GM12878 (cell line): ENCODE measurements at regions not wholly inside any gene's neighbourhood (a gene's known extent, or its start where the extent isn't known, plus 50 kb on each side); places are given as distances from the start of the nearest gene placed in this dataset.

Experiments
- ATAC-seq: fragments of 200-7000 bp; cut with Tn5 transposase; 3 replicates; pipeline ENCODE4 v1.9.1; 2020; ENCODE audit warnings: mild to moderate bottlenecking, moderate library complexity
- BruUV-seq: library from RNA; stranded (reverse); fragments of 400-500 nt; replicated peaks from 2 replicates; lab custom pipeline; 2021; lab: Mats Ljungman, UMichigan
- CTCF ChIA-PET: fragments of 300-600 bp; sonication (Branson Sonifier 250); formaldehyde crosslinking; extraction: SDS; loops from one replicate; lab custom pipeline; 2021; ENCODE audit warnings: inconsistent platforms; lab: Yijun Ruan, JAX
- POLR2A ChIA-PET: fragments of 350-600 bp; formaldehyde crosslinking; extraction: SDS; loops from one replicate; lab custom pipeline; 2021; ENCODE audit warnings: inconsistent platforms; lab: Charles Lee
- RAD21 ChIA-PET: fragments of 300-600 bp; sonication (Branson Sonifier 250); formaldehyde crosslinking; loops from one replicate; lab custom pipeline; 2023; ENCODE audit warnings: antibody characterized with exemption; ENCODE audit not compliant: unreplicated experiment; lab: Charles Lee
- SMC1A ChIA-PET: fragments of 300-600 bp; sonication (Branson Sonifier 250); formaldehyde crosslinking; loops from one replicate; lab custom pipeline; 2023; ENCODE audit not compliant: unreplicated experiment, uncharacterized antibody; lab: Charles Lee
- DNase-seq: peaks from one replicate; pipeline ENCODE4 v3.0.0-alpha.2; 2011; ENCODE audit warnings: low read depth, low spot score
- FAIRE-seq: peaks from 3 replicates; lab custom pipeline; 2011; peaks lifted over from hg19 to GRCh38; lab: Jason Lieb, UNC
- H2AFZ ChIP-seq: 2 replicates; pipeline ENCODE4 v1.6.0; 2011; ENCODE audit warnings: low read depth, low read length, control low read depth; ENCODE audit not compliant: control insufficient read depth
- H3K27ac ChIP-seq: 2 replicates; pipeline ENCODE4 v1.5.1; 2011; ENCODE audit warnings: control low read depth; ENCODE audit not compliant: control insufficient read depth, insufficient read depth
- H3K27me3 ChIP-seq, 2 experiments: replicated peaks in 1 of 2; 2 replicates each; pipeline versions ENCODE4 v1.6.0 to v1.6.1; 2011; ENCODE audit warnings: low read length in 1 of 2; ENCODE audit not compliant: control insufficient read depth in 2 of 2, insufficient read depth in 2 of 2
- H3K36me3 ChIP-seq, 2 experiments: 2 replicates each; pipeline ENCODE4 v1.5.1; 2011; ENCODE audit warnings: low read length in 1 of 2; ENCODE audit not compliant: control insufficient read depth in 2 of 2, insufficient read depth in 2 of 2
- H3K4me1 ChIP-seq: 2 replicates; pipeline ENCODE4 v1.6.1; 2011; ENCODE audit warnings: mild to moderate bottlenecking, low read length, moderate library complexity, mixed read lengths; ENCODE audit not compliant: control insufficient read depth, insufficient read depth
- H3K4me2 ChIP-seq: 2 replicates; pipeline ENCODE4 v1.6.0; 2011; ENCODE audit warnings: control low read depth; ENCODE audit not compliant: control insufficient read depth, insufficient read depth
- H3K4me3 ChIP-seq: fragments of 200-600 bp; sonication (generic); 2 replicates; pipeline ENCODE4 v1.5.1; 2016
- H3K79me2 ChIP-seq: 2 replicates; pipeline ENCODE4 v1.6.0; 2011; ENCODE audit warnings: low read length; ENCODE audit not compliant: control insufficient read depth, insufficient read depth
- H3K9ac ChIP-seq: 2 replicates; pipeline ENCODE4 v1.8.0; 2011; ENCODE audit warnings: low read length, control low read depth, mixed read lengths; ENCODE audit not compliant: control insufficient read depth, insufficient read depth
- H3K9me3 ChIP-seq: replicated peaks from 3 replicates; pipeline ENCODE4 v1.5.1; 2011; ENCODE audit warnings: mild to moderate bottlenecking, low read length; ENCODE audit not compliant: control insufficient read depth, insufficient read depth
- H4K20me1 ChIP-seq: 2 replicates; pipeline ENCODE4 v1.6.0; 2011; ENCODE audit not compliant: control insufficient read depth, insufficient read depth
- CBFB ChIP-seq: IDR thresholded peaks from 2 replicates; pipeline ENCODE4 v1.6.1; 2016; ENCODE audit warnings: antibody characterized with exemption, low read depth
- EED ChIP-seq: sonication (generic); IDR thresholded peaks from 2 replicates; pipeline ENCODE4 v1.6.1; 2016; ENCODE audit warnings: antibody characterized with exemption, low read depth
- FOS ChIP-seq: IDR thresholded peaks from 3 replicates; pipeline ENCODE4 v1.6.1; 2011; ENCODE audit warnings: borderline replicate concordance; ENCODE audit not compliant: insufficient read length; ENCODE audit errors: extremely low read depth
- HDAC2 ChIP-seq: fragments of 200-600 bp; sonication (generic); IDR thresholded peaks from 2 replicates; pipeline ENCODE4 v1.6.1; 2017
- HDAC6 ChIP-seq: fragments of 200-600 bp; sonication (generic); IDR thresholded peaks from one replicate; pipeline ENCODE4 v1.8.0; 2017; ENCODE audit warnings: antibody characterized with exemption; ENCODE audit not compliant: unreplicated experiment
- JUND ChIP-seq: IDR thresholded peaks from 2 replicates; pipeline ENCODE4 v1.6.1; 2012; ENCODE audit warnings: low read depth, mild to moderate bottlenecking, low read length, improper control_type of control experiment, moderate library complexity
- MEF2A ChIP-seq: IDR thresholded peaks from 2 replicates; pipeline ENCODE4 v1.6.1; 2011; ENCODE audit warnings: low read depth, mild to moderate bottlenecking, low read length, moderate library complexity; ENCODE audit not compliant: insufficient read depth
- NBN ChIP-seq: fragments of 450-650 bp; IDR thresholded peaks from 2 replicates; pipeline ENCODE4 v1.6.1; 2016
- NFYB ChIP-seq: IDR thresholded peaks from 2 replicates; pipeline ENCODE4 v1.6.1; 2011; ENCODE audit warnings: low read depth, mild to moderate bottlenecking, low read length, improper control_type of control experiment, moderate library complexity; ENCODE audit not compliant: insufficient read depth
- PAX5 ChIP-seq: IDR thresholded peaks from 2 replicates; pipeline ENCODE4 v1.6.1; 2011; ENCODE audit warnings: low read depth, low read length, borderline replicate concordance
- PAX8 ChIP-seq: fragments of 450-650 bp; IDR thresholded peaks from 2 replicates; pipeline ENCODE4 v1.6.1; 2017; ENCODE audit warnings: mild to moderate bottlenecking, moderate library complexity
- POLR2A ChIP-seq: IDR thresholded peaks from 2 replicates; pipeline ENCODE4 v1.6.1; 2011; ENCODE audit warnings: low read depth, mild to moderate bottlenecking, low read length
- POLR2AphosphoS5 ChIP-seq: IDR thresholded peaks from 2 replicates; pipeline ENCODE4 v1.6.1; 2011; ENCODE audit warnings: mild to moderate bottlenecking, low read length, inconsistent platforms
- RBBP5 ChIP-seq: fragments of 200-600 bp; sonication (generic); conservative IDR thresholded peaks from 2 replicates; pipeline ENCODE4 v1.6.1; 2016
- SIX5 ChIP-seq: IDR thresholded peaks from 2 replicates; pipeline ENCODE4 v1.6.1; 2011; ENCODE audit warnings: mild to moderate bottlenecking, low read depth, low read length, moderate library complexity; ENCODE audit not compliant: severe bottlenecking
- STAT3 ChIP-seq: IDR thresholded peaks from 2 replicates; pipeline ENCODE4 v1.6.1; 2011; ENCODE audit warnings: low read depth, low read length, improper control_type of control experiment
- ZZZ3 ChIP-seq: IDR thresholded peaks from 2 replicates; pipeline ENCODE4 v1.6.1; 2011; ENCODE audit warnings: low read depth; ENCODE audit not compliant: control insufficient read depth, insufficient read length
- WGBS: methylation state at CpG from one replicate; pipeline ENCODE4 v1.1.6; 2016; ENCODE audit warnings: low lambda C conversion rate; ENCODE audit not compliant: insufficient replicate concordance, insufficient coverage; ENCODE audit errors: missing lambda C conversion rate; 5-methylcytosine and 5-hydroxymethylcytosine counted together
- in situ Hi-C: fragments of 300-500 bp; cut with MboI; formaldehyde crosslinking; loops from 9 replicates; pipeline ENCODE4 v1.14.3; 2018; ENCODE audit warnings: mixed read lengths
- intact Hi-C: fragments of 100-400 bp; cut with micrococcal nuclease; formaldehyde crosslinking; loops from one replicate; pipeline ENCODE4 v1.14.2; 2022; ENCODE audit not compliant: unreplicated experiment

GRCh38 chr4:24137671-24138601 lies 248.1 kb upstream of the PPARGC1A start (continued):
- TF ChIP-seq SIX5 = no peak
- TF ChIP-seq JUND = no peak
- TF ChIP-seq EED = no peak
- TF ChIP-seq HDAC2 = no peak
- TF ChIP-seq FOS = no peak
- no peak for TF ChIP-seq HDAC6

- H3K9me3 ChIP-seq = no peaks in the 10 kb centered on the region
- no peak for ATAC-seq
- no TSS peak for BruUV-seq
- H3K36me3 ChIP-seq = no peaks in the 10 kb centered on the region
- no peaks in the 10 kb centered on the region for H3K4me1 ChIP-seq
- POLR2A ChIA-PET = interaction anchor here (0.7 kb wide), 1 partner anchor 75 kb away, joined by 4 read pairs; no protein-coding TSS in a partner anchor
- no peaks in the 10 kb centered on the region for H3K27me3 ChIP-seq
- no peak overlapping the region for H3K27ac ChIP-seq
- FAIRE-seq = no peak
- intact Hi-C loops (no loop called here), in situ Hi-C loops (no loop called here)
- H2AFZ ChIP-seq = no peak overlapping the region
- H3K9ac ChIP-seq = no peak overlapping the region
- no peak overlapping the region for H3K4me3 ChIP-seq
- no peak for DNase-seq
- no peaks in the 10 kb centered on the region for H4K20me1 ChIP-seq
- no peaks in the 10 kb centered on the region for H3K79me2 ChIP-seq
- CTCF ChIA-PET = no interaction called here
- no peak overlapping the region for H3K4me2 ChIP-seq
- 62% methylated on average over 8 of the region's 8 CpGs for WGBS
- TF ChIP-seq STAT3 (no peak), POLR2A (no peak), POLR2AphosphoS5 (no peak), RBBP5 (no peak), PAX8 (no peak), NBN (no peak), MEF2A (no peak), NFYB (no peak), PAX5 (no peak), ZZZ3 (no peak), CBFB (no peak)
- SMC1A ChIA-PET = no interaction called here
- RAD21 ChIA-PET = no interaction called here
Observed at GRCh38 chr4:24131954-24132673, 242.3 kb upstream of the PPARGC1A start.
